PC-3 (cell line): ENCODE measurements at regions not wholly inside any gene's neighbourhood (a gene's known extent, or its start where the extent isn't known, plus 50 kb on each side); places are given as distances from the start of the nearest gene placed in this dataset.

Experiments
- ATAC-seq: fragments of 200-7000 bp; cut with Tn5 transposase; 2 replicates; pipeline ENCODE4 v1.9.1; 2020; ENCODE audit warnings: mild to moderate bottlenecking, moderate library complexity
- BruUV-seq: library from RNA; stranded (reverse); fragments of 400-500 nt; replicated peaks from 2 replicates; lab custom pipeline; 2021; lab: Mats Ljungman, UMichigan
- CTCF ChIA-PET: fragments of 300-600 bp; sonication (Branson Sonifier 250); formaldehyde crosslinking; loops from one replicate; lab custom pipeline; 2022; ENCODE audit warnings: antibody characterized with exemption; lab: Charles Lee
- POLR2A ChIA-PET: fragments of 300-600 bp; sonication (Branson Sonifier 250); formaldehyde crosslinking; loops from one replicate; lab custom pipeline; 2022; ENCODE audit warnings: antibody characterized with exemption; ENCODE audit not compliant: unreplicated experiment; lab: Charles Lee
- DNase-seq: peaks from one replicate; pipeline ENCODE4 v3.0.0-alpha.2; 2015
- H2AFZ ChIP-seq: fragments of 300-600 bp; sonication (generic); 2 replicates; pipeline ENCODE4 v1.6.0; 2016; ENCODE audit warnings: antibody characterized with exemption, low read length
- H3F3A ChIP-seq: fragments of 300-600 bp; sonication (generic); one replicate; pipeline ENCODE4 v1.6.0; 2017; ENCODE audit warnings: antibody characterized with exemption, low read length, control low read depth, mild to moderate bottlenecking; ENCODE audit not compliant: unreplicated experiment
- H3K27ac ChIP-seq: fragments of 300-600 bp; sonication (generic); 2 replicates; pipeline ENCODE4 v1.5.1; 2016; ENCODE audit warnings: mild to moderate bottlenecking, low read length
- H3K27me3 ChIP-seq: fragments of 300-600 bp; sonication (generic); 2 replicates; pipeline ENCODE4 v1.6.1; 2016; ENCODE audit warnings: low read length, mixed read lengths
- H3K36me3 ChIP-seq: fragments of 300-600 bp; sonication (generic); 2 replicates; pipeline ENCODE4 v1.6.1; 2016; ENCODE audit warnings: low read depth, mixed run types, low read length, mixed read lengths
- H3K4me1 ChIP-seq: fragments of 300-600 bp; sonication (generic); 2 replicates; pipeline ENCODE4 v1.5.1; 2016; ENCODE audit warnings: low read length; ENCODE audit not compliant: insufficient read depth
- H3K4me2 ChIP-seq: fragments of 300-600 bp; sonication (generic); 2 replicates; pipeline ENCODE4 v1.6.0; 2016; ENCODE audit warnings: low read length
- H3K4me3 ChIP-seq: fragments of 300-600 bp; sonication (generic); 2 replicates; pipeline ENCODE4 v1.5.1; 2016; ENCODE audit warnings: mild to moderate bottlenecking, low read length, mixed read lengths
- H3K79me2 ChIP-seq: fragments of 300-600 bp; sonication (generic); 2 replicates; pipeline ENCODE4 v1.6.1; 2017; ENCODE audit warnings: low read length, mixed read lengths
- H3K9ac ChIP-seq: fragments of 300-600 bp; sonication (generic); 2 replicates; pipeline ENCODE4 v1.6.0; 2016; ENCODE audit warnings: mild to moderate bottlenecking, low read length
- H3K9me2 ChIP-seq: fragments of 300-600 bp; sonication (generic); replicated peaks from 2 replicates; pipeline ENCODE4 v1.6.1; 2016; ENCODE audit warnings: mixed run types, low read length, mixed read lengths
- H3K9me3 ChIP-seq: fragments of 300-600 bp; sonication (generic); 2 replicates; pipeline ENCODE4 v1.6.1; 2016; ENCODE audit warnings: low read length, mixed read lengths
- H4K20me1 ChIP-seq: fragments of 300-600 bp; sonication (generic); 2 replicates; pipeline ENCODE4 v1.6.1; 2016; ENCODE audit warnings: low read length, mixed read lengths
- EZH2 ChIP-seq: fragments of 300-600 bp; sonication (generic); IDR thresholded peaks from one replicate; pipeline ENCODE4 v1.6.1; 2017; ENCODE audit warnings: antibody characterized with exemption, mild to moderate bottlenecking, low read length; ENCODE audit not compliant: unreplicated experiment
- EZH2phosphoT487 ChIP-seq: fragments of 300-600 bp; sonication (generic); IDR thresholded peaks from 2 replicates; pipeline ENCODE4 v1.6.1; 2018; ENCODE audit warnings: mild to moderate bottlenecking, antibody characterized with exemption, low read length, borderline replicate concordance
- intact Hi-C: fragments of 100-400 bp; cut with micrococcal nuclease; formaldehyde crosslinking; loops from 2 replicates; pipeline ENCODE4 v1.9.0; 2023
- TF ChIP-seq, protein P1 (sequence below): fragments of 300-600 bp; sonication (generic); conservative IDR thresholded peaks from 2 replicates; pipeline ENCODE4 v1.5.1; 2017; ENCODE audit warnings: antibody characterized with exemption, low read depth, mild to moderate bottlenecking, low read length

- intact Hi-C loops: loop anchor here (2.0 kb wide), 1 partner anchor 25 kb away; no protein-coding TSS in a partner anchor
- CTCF ChIA-PET: no interaction called here
- peaks cover 14% of the 10 kb centered on the region for H3F3A ChIP-seq
- BruUV-seq: no TSS peak
- H2AFZ ChIP-seq: no peak overlapping the region
- peaks cover 27% of the 10 kb centered on the region for H3K4me1 ChIP-seq
- no peaks in the 10 kb centered on the region for H4K20me1 ChIP-seq
- no peak overlapping the region for H3K4me2 ChIP-seq
- H3K9me3 ChIP-seq: peaks cover 10% of the 10 kb centered on the region; the same call in 1 of the 2 replicates
- ATAC-seq (no peak), DNase-seq (no peak)
- no peaks in the 10 kb centered on the region for H3K79me2 ChIP-seq
- POLR2A ChIA-PET: no interaction called here
- H3K9ac ChIP-seq: no peak overlapping the region
- no peaks in the 10 kb centered on the region for H3K27me3 ChIP-seq
- TF ChIP-seq EZH2 (no peak), EZH2phosphoT487 (no peak)
- TF ChIP-seq, protein P1, sequence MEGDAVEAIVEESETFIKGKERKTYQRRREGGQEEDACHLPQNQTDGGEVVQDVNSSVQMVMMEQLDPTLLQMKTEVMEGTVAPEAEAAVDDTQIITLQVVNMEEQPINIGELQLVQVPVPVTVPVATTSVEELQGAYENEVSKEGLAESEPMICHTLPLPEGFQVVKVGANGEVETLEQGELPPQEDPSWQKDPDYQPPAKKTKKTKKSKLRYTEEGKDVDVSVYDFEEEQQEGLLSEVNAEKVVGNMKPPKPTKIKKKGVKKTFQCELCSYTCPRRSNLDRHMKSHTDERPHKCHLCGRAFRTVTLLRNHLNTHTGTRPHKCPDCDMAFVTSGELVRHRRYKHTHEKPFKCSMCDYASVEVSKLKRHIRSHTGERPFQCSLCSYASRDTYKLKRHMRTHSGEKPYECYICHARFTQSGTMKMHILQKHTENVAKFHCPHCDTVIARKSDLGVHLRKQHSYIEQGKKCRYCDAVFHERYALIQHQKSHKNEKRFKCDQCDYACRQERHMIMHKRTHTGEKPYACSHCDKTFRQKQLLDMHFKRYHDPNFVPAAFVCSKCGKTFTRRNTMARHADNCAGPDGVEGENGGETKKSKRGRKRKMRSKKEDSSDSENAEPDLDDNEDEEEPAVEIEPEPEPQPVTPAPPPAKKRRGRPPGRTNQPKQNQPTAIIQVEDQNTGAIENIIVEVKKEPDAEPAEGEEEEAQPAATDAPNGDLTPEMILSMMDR: no peak
- H3K9me2 ChIP-seq: no peaks in the 10 kb centered on the region
- no peak overlapping the region for H3K4me3 ChIP-seq
- H3K27ac ChIP-seq: 0 out of 2 replicates have a peak overlapping the region, but pooled peaks have one; percentile 5
- H3K36me3 ChIP-seq: peaks cover 5% of the 10 kb centered on the region; the same call in 1 of the 2 replicates
These were observed 90.6 kb downstream of the VCPKMT start for GRCh38 chr14:50025776-50026175.

- H3K27ac ChIP-seq: no peak overlapping the region
- POLR2A ChIA-PET: no interaction called here
- no peak for TF ChIP-seq EZH2
- TF ChIP-seq, protein P1: no peak
- no peak for TF ChIP-seq EZH2phosphoT487
- no peaks in the 10 kb centered on the region for H3K27me3 ChIP-seq
- no peak for ATAC-seq
- peaks cover 27% of the 10 kb centered on the region for H3K4me1 ChIP-seq
- no peaks in the 10 kb centered on the region for H3K9me2 ChIP-seq
- no peak overlapping the region for H3K4me3 ChIP-seq
- H3F3A ChIP-seq: peaks cover 14% of the 10 kb centered on the region
- no peak for DNase-seq
- H2AFZ ChIP-seq: no peak overlapping the region
- no peaks in the 10 kb centered on the region for H3K79me2 ChIP-seq
- no peak overlapping the region for H3K4me2 ChIP-seq
- intact Hi-C loops: no loop called here
- CTCF ChIA-PET: no interaction called here
- H4K20me1 ChIP-seq: no peaks in the 10 kb centered on the region
- H3K36me3 ChIP-seq: peaks cover 3% of the 10 kb centered on the region; the same call in 1 of the 2 replicates
- H3K9me3 ChIP-seq: peaks cover 7% of the 10 kb centered on the region; the same call in 1 of the 2 replicates
- BruUV-seq: no TSS peak
- no peak overlapping the region for H3K9ac ChIP-seq
These were observed 90.0 kb downstream of the VCPKMT start for GRCh38 chr14:50026396-50026795.

DNA sequence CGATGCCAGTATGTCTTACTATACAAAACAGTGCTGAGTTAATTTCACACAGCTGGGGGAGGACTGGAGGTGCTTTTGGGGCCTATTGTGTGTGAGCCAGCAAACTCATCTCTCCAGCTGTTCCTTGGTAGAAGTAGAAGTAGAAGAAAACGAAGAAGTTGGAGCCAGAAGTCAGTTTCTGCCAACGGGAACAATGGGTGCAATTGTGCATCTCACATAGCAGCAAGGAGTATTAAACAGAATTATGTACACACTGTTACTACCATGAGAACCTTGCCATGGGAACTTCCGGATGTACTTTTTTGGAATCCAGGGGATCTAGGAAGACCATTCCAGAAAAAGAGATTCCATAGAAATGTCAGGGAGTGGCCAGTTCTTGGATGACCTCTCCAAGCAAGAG, 88.6 kb downstream of the VCPKMT start:
- BruUV-seq: no TSS peak
- ChIA-PET POLR2A (no interaction called here), CTCF (no interaction called here)
- intact Hi-C loops: no loop called here
- Histone ChIP-seq H4K20me1 (no peaks in the 10 kb centered on the region), H3K9me2 (no peaks in the 10 kb centered on the region), H3K9me3 (peaks cover 7% of the 10 kb centered on the region; the same call in 1 of the 2 replicates), H3K4me1 (peaks cover 24% of the 10 kb centered on the region), H3F3A (peaks cover 14% of the 10 kb centered on the region), H3K27me3 (no peaks in the 10 kb centered on the region), H3K36me3 (peaks cover 3% of the 10 kb centered on the region; the same call in 1 of the 2 replicates), H3K27ac (no peak overlapping the region), H3K4me3 (no peak overlapping the region), H3K79me2 (no peaks in the 10 kb centered on the region), H3K9ac (no peak overlapping the region), H3K4me2 (no peak overlapping the region), H2AFZ (no peak overlapping the region)
- no peak for DNase-seq
- TF ChIP-seq EZH2 (no peak), EZH2phosphoT487 (no peak)
- TF ChIP-seq, protein P1: no peak
- no peak for ATAC-seq
